Left renal cortex interstitium (tissue), 4 donors: ENCODE measurements at regions not wholly inside any gene's neighbourhood (a gene's known extent, or its start where the extent isn't known, plus 50 kb on each side); places are given as distances from the start of the nearest gene placed in this dataset.

Experiments used
- DNase-seq, 4 donors: peaks; one replicate each; pipeline ENCODE4 v3.0.0-alpha.2; 2013; ENCODE audit warnings: low read depth in 4 of 4, low spot score in 2 of 4, missing footprints in 1 of 4

GRCh38 chr12:85725991-85726390, 110.2 kb downstream of the RASSF9 start:
- DNase-seq = no peak

DNA sequence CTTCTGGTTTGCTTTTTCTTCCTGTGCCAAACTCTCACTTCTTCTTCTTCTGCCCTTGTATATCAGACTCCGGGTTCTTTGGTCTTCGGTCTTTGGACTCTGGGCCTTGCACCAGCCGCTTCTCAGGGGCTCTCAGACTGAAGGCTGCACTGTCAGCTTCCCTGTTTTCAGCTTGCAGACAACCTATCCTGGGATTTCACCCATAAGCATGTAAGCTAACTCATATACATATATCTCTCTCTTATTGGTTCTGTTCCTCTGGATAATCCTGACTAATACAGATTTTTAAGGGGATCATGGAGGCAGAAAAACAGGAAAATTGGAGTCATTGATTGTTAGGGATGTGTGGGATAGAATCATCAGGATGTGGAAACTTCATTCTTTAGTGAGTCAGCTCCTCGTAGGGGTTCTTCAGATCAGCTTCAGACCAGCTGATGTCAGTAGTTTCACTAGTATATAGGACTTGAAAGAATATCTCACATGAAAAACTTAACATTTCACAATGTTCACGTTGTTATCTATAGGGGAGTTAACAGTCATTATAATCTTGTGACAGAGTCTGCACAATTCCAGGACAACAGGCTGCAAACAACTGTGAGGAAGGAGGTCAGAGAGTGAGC, 102.9 kb downstream of the RASSF9 start:
- no peak for DNase-seq

GRCh38 chr12:85733984-85734383, 102.2 kb downstream of the RASSF9 start:
- no peak for DNase-seq

- no peak for DNase-seq
Observed at GRCh38 chr12:85740186-85740585, 96.0 kb downstream of the RASSF9 start.

- no peak for DNase-seq
Observed at GRCh38 chr12:85741046-85741445, 95.2 kb downstream of the RASSF9 start.

DNA sequence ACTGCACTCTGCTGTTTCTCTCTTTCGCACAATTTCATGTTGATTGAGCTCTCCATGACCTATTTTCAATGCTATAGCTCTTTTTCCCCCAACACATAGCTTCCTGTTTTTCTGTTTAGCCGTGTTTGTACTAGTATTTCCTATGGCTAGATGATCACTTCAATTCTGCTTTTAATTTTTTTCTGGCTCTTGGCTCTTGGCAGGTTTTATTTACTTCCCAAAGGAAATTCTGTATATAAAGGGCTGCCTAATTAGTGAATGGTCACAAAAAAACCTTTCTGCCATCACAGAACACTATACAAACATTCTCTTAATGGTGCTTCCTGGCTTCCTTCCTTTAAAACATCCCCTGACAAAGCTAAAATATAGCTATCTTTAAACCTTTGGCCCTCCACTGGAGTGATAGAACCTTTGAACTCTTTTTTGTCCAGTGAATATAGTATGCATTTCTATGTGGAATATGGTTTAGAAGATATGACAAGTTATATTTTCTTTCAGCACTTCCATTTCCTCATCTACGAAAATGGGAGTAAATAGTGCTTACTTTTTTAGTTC, 88.2 kb downstream of the RASSF9 start:
- no peak for DNase-seq
